ENCODE measurements at regions not wholly inside any gene's neighbourhood (a gene's known extent, or its start where the extent isn't known, plus 50 kb on each side); places are given as distances from the start of the nearest gene placed in this dataset.

- DNase-seq (ENCODE audit: low read depth, low spot score) = peak; percentile 81
- in situ Hi-C loops (cut with HindIII; ENCODE audit: low sequenced_read_pairs) = loop anchor here (25.0 kb wide), 1 partner anchor 228 kb away; no protein-coding TSS in a partner anchor
- TF ChIP-seq CTCF (IDR thresholded peaks at IDR 0.05; ENCODE audit: low read depth, low read length) = peak; percentile 81
- H3K4me3 ChIP-seq (ENCODE audit: low read depth, low read length) = no peak overlapping the region
These were observed 53.8 kb upstream of the SYT13 start for GRCh38 chr11:45339729-45340519.

- H3K4me3 ChIP-seq (ENCODE audit: low read depth, low read length) = no peak overlapping the region
- no peak for TF ChIP-seq CTCF (IDR thresholded peaks at IDR 0.05; ENCODE audit: low read depth, low read length)
These were observed 51.6 kb upstream of the SYT13 start for GRCh38 chr11:45337583-45338360.

GRCh38 chr11:45336136-45336535 lies 50.0 kb upstream of the SYT13 start:
- H3K4me3 ChIP-seq (ENCODE audit: low read depth, low read length) = no peak overlapping the region
- no peak for TF ChIP-seq CTCF (IDR thresholded peaks at IDR 0.05; ENCODE audit: low read depth, low read length)
- DNase-seq (ENCODE audit: low read depth, low spot score) = no peak
- in situ Hi-C loops (cut with HindIII; ENCODE audit: low sequenced_read_pairs) = loop anchor here (25.0 kb wide), 1 partner anchor 224 kb away; no protein-coding TSS in a partner anchor

More at GRCh38 chr11:45337583-45338360, 51.6 kb upstream of the SYT13 start:
- in situ Hi-C loops (cut with HindIII; ENCODE audit: low sequenced_read_pairs) = loop anchor here (25.0 kb wide), 1 partner anchor 225 kb away; no protein-coding TSS in a partner anchor
- no peak for DNase-seq (ENCODE audit: low read depth, low spot score)

All from astrocyte of the spinal cord (primary cell).